Heart right ventricle (tissue), 16 donors: ENCODE measurements at regions not wholly inside any gene's neighbourhood (a gene's known extent, or its start where the extent isn't known, plus 50 kb on each side); places are given as distances from the start of the nearest gene placed in this dataset.

Source experiments
- ATAC-seq, 8 donors: fragments of 200-7000 bp; cut with Tn5 transposase; one replicate each; pipeline ENCODE4 v1.9.1; 2020; ENCODE audit warnings: mild to moderate bottlenecking in 8 of 8, moderate library complexity in 8 of 8, moderate number of reproducible peaks in 1 of 8
- DNase-seq, 2 donors: peaks; one replicate each; pipeline ENCODE4 v3.0.0-alpha.2; 2020
- H3K27ac ChIP-seq, 10 donors: fragments of 200-600 bp; sonication (generic) in 2 of 10; one replicate each; pipeline versions ENCODE4 v1.5.0 to v1.8.0; 2020 to 2022; ENCODE audit warnings: mild to moderate bottlenecking in 3 of 10
- H3K27me3 ChIP-seq, 7 donors: fragments of 200-600 bp; one replicate each; pipeline ENCODE4 v1.8.0; 2021 to 2022; ENCODE audit warnings: mild to moderate bottlenecking in 2 of 7
- H3K36me3 ChIP-seq, 9 donors: fragments of 200-600 bp; sonication (generic) in 1 of 9; one replicate each; pipeline versions ENCODE4 v1.5.0 to v1.8.0; 2020 to 2022; ENCODE audit warnings: mild to moderate bottlenecking in 2 of 9
- H3K4me1 ChIP-seq, 9 donors: fragments of 200-600 bp; sonication (generic) in 1 of 9; one replicate each; pipeline versions ENCODE4 v1.5.0 to v1.8.0; 2020 to 2022; ENCODE audit warnings: mild to moderate bottlenecking in 4 of 9
- H3K4me3 ChIP-seq, 10 donors: fragments of 200-600 bp; sonication (generic) in 2 of 10; one replicate each; pipeline versions ENCODE4 v1.5.0 to v1.8.0; 2020 to 2022; ENCODE audit warnings: mild to moderate bottlenecking in 7 of 10, moderate library complexity in 2 of 10
- H3K9me3 ChIP-seq, 11 donors: fragments of 200-600 bp in 10 of 11; sonication (generic) in 2 of 11; one replicate each; pipeline versions ENCODE4 v1.5.0 to v1.8.0; 2013 to 2022; ENCODE audit warnings: mild to moderate bottlenecking in 2 of 11, control low read depth in 1 of 11, moderate library complexity in 1 of 11
- WGBS, 2 donors: extraction: QIAGEN DNeasy Blood & Tissue Kit; methylation state at CpG; one replicate each; pipeline ENCODE4 v1.1.7; 2013; ENCODE audit warnings: inconsistent platforms in 1 of 2; 5-methylcytosine and 5-hydroxymethylcytosine counted together
- intact Hi-C, 10 donors: fragments of 100-400 bp; cut with DNase I; formaldehyde crosslinking; loops; one replicate each; pipeline versions ENCODE4 v1.11.1 to v1.14.2; 2022
- TF ChIP-seq, protein P1 (sequence below), 9 donors: fragments of 200-600 bp; sonication (generic) in 2 of 9; IDR thresholded peaks; one replicate each; pipeline versions ENCODE4 v1.5.0 to v1.8.0; 2021 to 2022; ENCODE audit warnings: antibody characterized with exemption in 9 of 9, mild to moderate bottlenecking in 5 of 9, moderate library complexity in 1 of 9
- donor health status: Arrhythmogenic right ventricular cardiomyopathy.
- donor health status: ischemic (EF 13 %, LVEDD 7.1; RV severe dilation, severe dysfunction).
- donor health status: healthy with polysubstance abuse.
- donor health status: DM: no; HTN: yes; CAD: no.
- donor health status: DM: no; HTN: no; CAD: no.
- donor health status: ischemic (EF 25% LVEDD 6.9; RV normal size, moderate dysfunction).
- donor health status: ischemic (EF 25% LVEDD 5.7; RV mildly dilated, moderate dysfunction).
- donor health status: healthy.
- donor health status: DM: yes; HTN: yes; CAD: no.
- donor health status: Ischemic cardiomyopathy.
- donor health status: ischemic (EF 35%, LVEDD 5.7; RV mildly dilated, moderate dysfunction).
- donor health status: nonischemic (EF 11% LVEDD 7.7; RV severe dilation, severe dysfunction).
- donor health status: DM: yes; HTN: yes; CAD: no.
- donor health status: PGD.
- donor health status: ischemic (EF 29% LVEDD 5.4; RV normal size, mild dysfunction).
- donor health status: nonischemic (EF 23%, LVEDD 6.1; RV moderate dilation, normal function).

DNA sequence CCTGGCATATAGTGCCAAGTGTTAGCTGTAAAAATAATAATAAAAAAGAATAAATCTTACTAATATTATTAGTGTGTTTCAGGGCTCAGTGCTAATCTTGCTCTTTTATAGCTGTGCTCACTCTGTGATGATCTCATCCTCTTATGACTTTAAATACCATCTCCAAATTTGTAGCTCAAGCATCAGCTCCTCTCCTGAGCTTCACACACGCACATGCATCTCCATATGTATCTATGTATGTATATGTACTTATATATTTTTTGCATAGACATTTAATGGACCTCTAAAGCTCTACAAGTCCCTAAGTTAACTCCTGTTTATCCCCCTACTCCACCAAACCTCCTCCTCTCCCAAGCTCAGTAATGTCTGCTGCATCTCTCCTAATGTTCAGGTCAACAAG, 170.8 kb upstream of the NR3C1 start:
- TF ChIP-seq, protein P1, sequence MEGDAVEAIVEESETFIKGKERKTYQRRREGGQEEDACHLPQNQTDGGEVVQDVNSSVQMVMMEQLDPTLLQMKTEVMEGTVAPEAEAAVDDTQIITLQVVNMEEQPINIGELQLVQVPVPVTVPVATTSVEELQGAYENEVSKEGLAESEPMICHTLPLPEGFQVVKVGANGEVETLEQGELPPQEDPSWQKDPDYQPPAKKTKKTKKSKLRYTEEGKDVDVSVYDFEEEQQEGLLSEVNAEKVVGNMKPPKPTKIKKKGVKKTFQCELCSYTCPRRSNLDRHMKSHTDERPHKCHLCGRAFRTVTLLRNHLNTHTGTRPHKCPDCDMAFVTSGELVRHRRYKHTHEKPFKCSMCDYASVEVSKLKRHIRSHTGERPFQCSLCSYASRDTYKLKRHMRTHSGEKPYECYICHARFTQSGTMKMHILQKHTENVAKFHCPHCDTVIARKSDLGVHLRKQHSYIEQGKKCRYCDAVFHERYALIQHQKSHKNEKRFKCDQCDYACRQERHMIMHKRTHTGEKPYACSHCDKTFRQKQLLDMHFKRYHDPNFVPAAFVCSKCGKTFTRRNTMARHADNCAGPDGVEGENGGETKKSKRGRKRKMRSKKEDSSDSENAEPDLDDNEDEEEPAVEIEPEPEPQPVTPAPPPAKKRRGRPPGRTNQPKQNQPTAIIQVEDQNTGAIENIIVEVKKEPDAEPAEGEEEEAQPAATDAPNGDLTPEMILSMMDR (IDR thresholded peaks at IDR 0.05): no peak
- Histone ChIP-seq H3K9me3 (no peaks in the 10 kb centered on the region), H3K4me3 (no peak overlapping the region), H3K27ac (peak overlapping the region in 1 of 10 donors; percentile 73), H3K36me3 (no peaks in the 10 kb centered on the region), H3K4me1 (peaks cover 0 to 33% (median 0%) of the 10 kb centered on the region in 9 donors), H3K27me3 (no peaks in the 10 kb centered on the region)
- ATAC-seq: no peak
- intact Hi-C loops: no loop called here
- WGBS, 2 donors: 91 to 94% methylated on average over 1 of the region's 1 CpG
- DNase-seq: no peak

DNA sequence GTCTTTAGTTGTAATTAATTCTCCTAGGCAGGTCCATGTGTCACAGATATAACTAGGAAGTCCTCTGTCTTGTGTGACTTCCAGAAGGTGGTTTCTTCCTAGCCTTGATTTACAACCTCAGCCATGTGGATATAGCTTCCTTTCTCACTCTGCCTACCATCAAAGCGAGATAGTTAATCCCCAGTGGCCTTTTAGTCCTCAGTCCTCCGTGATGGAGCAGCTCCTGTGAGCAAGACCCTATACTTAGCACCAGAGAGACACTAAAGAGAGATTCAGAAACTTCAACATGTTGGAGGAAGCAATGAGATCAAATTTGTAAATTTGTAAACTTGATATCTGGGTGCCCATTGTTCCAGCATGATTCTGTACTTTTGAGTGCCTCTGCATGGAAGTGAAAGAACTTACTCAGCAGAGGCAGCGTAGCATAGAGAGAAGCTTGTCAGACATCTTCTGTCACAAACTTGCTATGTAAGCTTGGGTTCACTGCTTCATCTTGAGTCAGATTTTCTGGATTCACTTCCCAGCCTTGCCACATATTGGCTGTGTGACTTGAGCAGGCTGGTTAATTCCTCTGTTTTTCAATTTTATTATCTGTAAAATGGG, 170.2 kb upstream of the NR3C1 start:
- H3K4me1 ChIP-seq: peaks cover 0 to 33% (median 0%) of the 10 kb centered on the region in 9 donors
- no peaks in the 10 kb centered on the region for H3K27me3 ChIP-seq
- ATAC-seq: peak in 3 of 8 donors; percentile 42 to 58 (median 45)
- no peaks in the 10 kb centered on the region for H3K9me3 ChIP-seq
- no peak for DNase-seq
- TF ChIP-seq, protein P1 (IDR thresholded peaks at IDR 0.05): no peak
- peak overlapping the region in 1 of 10 donors; percentile 73 for H3K27ac ChIP-seq
- H3K4me3 ChIP-seq: no peak overlapping the region
- H3K36me3 ChIP-seq: no peaks in the 10 kb centered on the region
- intact Hi-C loops: no loop called here
- 87 to 88% methylated on average over 3 of the region's 3 CpGs for WGBS, 2 donors

GRCh38 chr5:143572671-143573070, 169.2 kb upstream of the NR3C1 start:
- 73 to 89% methylated on average over 5 of the region's 5 CpGs for WGBS, 2 donors
- Histone ChIP-seq H3K27ac (no peak overlapping the region), H3K36me3 (no peaks in the 10 kb centered on the region), H3K4me3 (no peak overlapping the region), H3K27me3 (no peaks in the 10 kb centered on the region), H3K4me1 (peaks cover 0 to 33% (median 0%) of the 10 kb centered on the region in 9 donors), H3K9me3 (no peaks in the 10 kb centered on the region)
- TF ChIP-seq, protein P1 (IDR thresholded peaks at IDR 0.05): no peak
- DNase-seq (no peak), ATAC-seq (no peak)
- intact Hi-C loops: no loop called here

DNA sequence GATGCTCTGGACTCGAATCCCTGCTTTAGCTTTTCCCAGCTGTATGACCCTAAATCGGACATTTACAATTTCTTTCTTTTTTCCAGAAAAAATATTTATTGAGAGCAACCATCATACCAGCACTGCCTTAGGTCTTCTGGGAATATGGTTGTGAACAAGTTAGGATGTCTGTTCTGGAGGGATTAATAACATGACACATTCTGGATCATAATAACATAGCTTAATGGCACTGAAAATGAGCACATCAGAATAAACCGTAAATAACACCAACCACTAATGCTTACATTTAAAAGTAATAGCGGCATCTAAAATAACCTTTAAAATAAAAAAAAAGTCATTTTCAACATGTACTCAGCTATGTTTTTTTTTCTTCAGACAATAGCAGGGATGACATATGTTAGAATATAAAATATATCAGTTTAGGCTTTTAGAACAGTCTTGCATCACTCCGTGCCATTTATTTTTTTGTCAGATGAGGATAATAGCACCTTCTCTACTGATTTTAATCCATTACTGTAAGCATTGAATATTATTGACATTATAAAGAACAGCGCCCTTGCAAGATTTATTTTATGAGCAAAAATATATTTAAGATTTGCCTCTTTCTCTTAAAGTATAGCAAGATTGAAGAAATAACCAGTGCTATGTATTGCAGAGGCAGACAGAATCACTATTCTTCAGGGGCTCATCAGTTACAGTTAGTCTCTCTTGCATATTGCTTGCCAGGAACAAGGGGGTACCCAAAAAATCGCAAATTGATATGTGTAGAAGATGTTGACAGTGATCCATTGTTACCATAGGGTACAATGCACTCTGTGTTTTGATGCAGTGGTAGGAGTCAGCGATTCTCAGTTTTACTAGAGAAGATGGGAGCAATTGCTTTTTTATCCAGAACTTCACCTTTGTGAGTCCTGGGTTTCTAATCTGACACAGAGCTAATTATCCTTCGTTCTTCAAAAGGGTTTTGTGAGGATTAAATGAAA, 168.4 kb upstream of the NR3C1 start:
- ATAC-seq (no peak), DNase-seq (no peak)
- no peak overlapping the region for H3K4me3 ChIP-seq
- 95% methylated on average over 9 of the region's 9 CpGs for WGBS, 2 donors
- no peaks in the 10 kb centered on the region for H3K9me3 ChIP-seq
- TF ChIP-seq, protein P1 (IDR thresholded peaks at IDR 0.05): no peak
- intact Hi-C loops: no loop called here
- H3K27ac ChIP-seq: no peak overlapping the region
- H3K4me1 ChIP-seq: peaks cover 0 to 37% (median 0%) of the 10 kb centered on the region in 9 donors
- H3K36me3 ChIP-seq: no peaks in the 10 kb centered on the region
- H3K27me3 ChIP-seq: no peaks in the 10 kb centered on the region
